A172 (cell line): ENCODE measurements at regions not wholly inside any gene's neighbourhood (a gene's known extent, or its start where the extent isn't known, plus 50 kb on each side); places are given as distances from the start of the nearest gene placed in this dataset.

ENCODE experiments used
- DNase-seq: peaks from one replicate; pipeline ENCODE4 v3.0.0-alpha.2; 2015; ENCODE audit warnings: low spot score

- no peak for DNase-seq
Measured at GRCh38 chr3:144294659-144295538, 323.3 kb downstream of the DIPK2A start.

- DNase-seq = no peak
Measured at GRCh38 chr3:144295613-144296012, 324.0 kb downstream of the DIPK2A start.

- no peak for DNase-seq
Measured at GRCh38 chr3:144296808-144297207, 325.2 kb downstream of the DIPK2A start.

- no peak for DNase-seq
Measured at GRCh38 chr3:144301863-144302262, 330.2 kb downstream of the DIPK2A start.

GRCh38 chr3:144307951-144308350, 336.3 kb downstream of the DIPK2A start:
- DNase-seq = no peak

- peak; percentile 7 for DNase-seq
Measured at GRCh38 chr3:144308396-144308795, 336.8 kb downstream of the DIPK2A start.

GRCh38 chr3:144312702-144313101, 341.1 kb downstream of the DIPK2A start:
- peak; percentile 44 for DNase-seq

- DNase-seq = no peak
Measured at GRCh38 chr3:144314946-144315345, 343.3 kb downstream of the DIPK2A start.

- DNase-seq = no peak
Measured at GRCh38 chr3:144317961-144318360, 346.3 kb downstream of the DIPK2A start.

- no peak for DNase-seq
Measured at GRCh38 chr3:144324076-144324475, 352.5 kb downstream of the DIPK2A start.

- no peak for DNase-seq
Measured at GRCh38 chr3:144332868-144333267, 361.2 kb downstream of the DIPK2A start.

GRCh38 chr3:144341471-144341870, 369.8 kb downstream of the DIPK2A start:
- no peak for DNase-seq

- DNase-seq = no peak
Measured at GRCh38 chr3:144343343-144343742, 371.7 kb downstream of the DIPK2A start.

- DNase-seq = no peak
Measured at GRCh38 chr3:144343777-144344176, 372.2 kb downstream of the DIPK2A start.

GRCh38 chr3:144344925-144345548, 373.4 kb downstream of the DIPK2A start:
- DNase-seq = no peak

- no peak for DNase-seq
Measured at GRCh38 chr3:144350125-144350524, 378.5 kb downstream of the DIPK2A start.

- DNase-seq = no peak
Measured at GRCh38 chr3:144351011-144351410, 379.4 kb downstream of the DIPK2A start.

GRCh38 chr3:144351773-144352365, 380.2 kb downstream of the DIPK2A start:
- DNase-seq = no peak

GRCh38 chr3:144358191-144358590, 386.6 kb downstream of the DIPK2A start:
- no peak for DNase-seq

GRCh38 chr3:144361002-144361401, 389.4 kb downstream of the DIPK2A start:
- DNase-seq = no peak

GRCh38 chr3:144362126-144362525, 390.5 kb downstream of the DIPK2A start:
- DNase-seq = no peak

- peak; percentile 10 for DNase-seq
Measured at GRCh38 chr3:144363856-144364255, 392.2 kb downstream of the DIPK2A start.

- no peak for DNase-seq
Measured at GRCh38 chr3:144364737-144365136, 393.1 kb downstream of the DIPK2A start.
